ENCODE measurements at regions not wholly inside any gene's neighbourhood (a gene's known extent, or its start where the extent isn't known, plus 50 kb on each side); places are given as distances from the start of the nearest gene placed in this dataset.

- no peak for DNase-seq (ENCODE audit: low read depth in 4 of 4, low spot score in 2 of 4)
Measured at GRCh38 chrX:40282946-40283660, 185.3 kb upstream of the BCOR start.

GRCh38 chrX:40282348-40282747, 184.6 kb upstream of the BCOR start:
- no peak for DNase-seq (ENCODE audit: low read depth in 4 of 4, low spot score in 2 of 4)

- DNase-seq (ENCODE audit: low read depth in 4 of 4, low spot score in 2 of 4), result no peak
Measured at GRCh38 chrX:40281336-40282005, 183.7 kb upstream of the BCOR start.

GRCh38 chrX:40279762-40280161, 182.0 kb upstream of the BCOR start:
- DNase-seq (ENCODE audit: low read depth in 4 of 4, low spot score in 2 of 4), result no peak

- DNase-seq (ENCODE audit: low read depth in 4 of 4, low spot score in 2 of 4), result no peak
Measured at GRCh38 chrX:40279091-40279430, 181.3 kb upstream of the BCOR start.

GRCh38 chrX:40278340-40279090, 180.8 kb upstream of the BCOR start:
- no peak for DNase-seq (ENCODE audit: low read depth in 4 of 4, low spot score in 2 of 4)

GRCh38 chrX:40277672-40278071, 179.9 kb upstream of the BCOR start:
- no peak for DNase-seq (ENCODE audit: low read depth in 4 of 4, low spot score in 2 of 4)

GRCh38 chrX:40273356-40274050, 175.7 kb upstream of the BCOR start:
- no peak for DNase-seq (ENCODE audit: low read depth in 4 of 4, low spot score in 2 of 4)

GRCh38 chrX:40272776-40273175, 175.0 kb upstream of the BCOR start:
- DNase-seq (ENCODE audit: low read depth in 4 of 4, low spot score in 2 of 4), result no peak

GRCh38 chrX:40272141-40272540, 174.4 kb upstream of the BCOR start:
- DNase-seq (ENCODE audit: low read depth in 4 of 4, low spot score in 2 of 4), result no peak

DNA sequence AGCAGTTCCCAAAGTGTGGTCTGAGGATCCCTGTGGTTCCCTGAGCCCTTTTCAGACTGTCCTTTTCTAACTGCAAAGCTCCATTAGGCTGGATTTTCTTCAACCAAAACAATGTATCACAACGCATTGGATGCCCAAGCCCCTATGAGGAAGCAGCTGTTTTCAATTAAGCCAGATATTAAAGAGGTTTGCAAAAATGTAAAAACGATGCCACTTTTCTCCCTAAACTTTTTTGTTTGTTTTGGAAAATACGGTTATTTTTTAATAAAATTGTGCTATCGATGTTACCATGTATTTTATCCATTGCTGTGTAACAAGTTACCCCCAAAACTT, 170.4 kb upstream of the BCOR start:
- DNase-seq (ENCODE audit: low read depth in 4 of 4, low spot score in 2 of 4), result no peak

DNA sequence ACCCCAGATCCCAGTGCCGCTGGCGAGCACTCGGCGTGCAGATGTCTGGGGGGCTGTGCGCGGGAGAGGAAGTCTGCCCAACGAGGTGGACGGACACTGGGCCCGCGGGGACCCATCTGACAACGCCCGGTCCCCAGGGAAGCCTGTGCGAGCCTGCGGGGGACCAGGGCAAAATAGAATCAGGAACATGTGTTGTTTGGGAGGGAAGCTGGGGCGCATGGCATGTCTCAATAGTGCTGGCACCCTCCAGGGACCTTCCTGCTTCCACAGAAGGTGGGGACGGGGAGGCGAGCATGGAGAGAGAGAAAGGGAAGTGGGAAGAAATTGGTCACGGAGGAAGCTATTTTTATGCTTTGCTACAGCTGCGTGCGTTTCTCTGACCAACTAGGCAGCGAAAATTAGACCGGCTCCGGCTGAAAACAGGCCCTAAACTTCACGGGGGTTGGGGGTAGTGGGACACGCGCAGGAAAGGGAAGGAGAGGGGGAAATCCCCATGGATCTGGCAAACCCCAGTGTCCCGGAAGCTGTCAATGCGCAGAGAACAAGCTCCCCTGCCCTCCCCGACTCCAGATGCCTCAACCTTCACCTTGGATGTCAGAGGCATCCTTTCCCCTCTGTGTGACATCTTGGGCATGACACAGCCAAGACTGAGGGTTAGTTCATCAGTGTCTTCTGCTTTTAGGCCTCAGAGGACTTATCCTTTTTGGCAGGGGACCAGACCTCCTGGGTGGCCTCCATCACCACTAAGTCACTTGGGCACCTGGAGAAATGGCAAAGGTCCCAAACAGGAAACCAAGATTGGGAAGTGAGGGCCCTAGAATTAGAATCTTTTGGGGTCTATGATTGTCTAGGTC, 169.8 kb upstream of the BCOR start:
- DNase-seq (ENCODE audit: low read depth in 4 of 4, low spot score in 2 of 4), result no peak

DNA sequence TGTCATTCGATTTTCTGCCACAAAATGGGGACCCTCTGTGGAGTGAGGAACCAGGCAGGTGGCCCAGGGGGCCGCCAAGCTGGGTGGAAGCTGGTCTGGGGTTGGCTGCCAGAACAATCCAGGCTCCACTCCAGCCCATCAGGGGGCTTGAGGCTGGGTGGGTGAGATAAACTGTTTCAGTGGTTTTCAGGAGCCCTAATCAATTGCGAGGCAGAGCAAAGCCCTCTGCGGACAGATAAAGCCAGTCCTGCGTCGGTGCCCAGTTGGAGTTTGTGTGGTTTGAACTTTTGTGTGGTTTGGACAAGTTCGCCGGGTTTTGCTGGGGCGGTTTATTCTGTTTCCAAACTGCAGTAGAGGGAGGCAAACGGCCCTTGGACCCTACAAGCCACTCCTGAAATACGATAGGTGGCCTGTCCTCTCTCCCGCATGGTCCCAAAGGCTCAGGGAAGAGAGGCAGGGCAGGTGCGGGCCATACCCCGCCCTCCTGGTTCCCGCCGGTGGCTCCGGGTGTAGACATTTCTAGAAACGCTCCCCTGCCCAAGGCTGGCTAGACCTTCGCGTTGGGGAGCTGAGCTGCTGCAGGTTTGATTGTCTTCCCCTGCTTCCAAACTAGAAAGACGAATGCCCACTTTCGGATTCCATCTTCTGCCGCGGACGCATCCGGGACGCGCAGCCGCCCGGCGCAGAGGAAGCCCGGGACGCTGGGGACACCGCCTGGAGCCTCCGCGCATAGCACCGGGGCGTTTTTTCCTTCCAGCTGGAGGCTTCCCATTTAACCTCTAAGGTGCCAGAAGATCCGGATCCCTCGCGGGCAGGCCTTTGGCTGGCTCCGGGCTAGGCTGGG, 169.0 kb upstream of the BCOR start:
- DNase-seq (ENCODE audit: low read depth in 4 of 4, low spot score in 2 of 4), result peak in 2 of 4 donors; percentile 39 to 40

DNA sequence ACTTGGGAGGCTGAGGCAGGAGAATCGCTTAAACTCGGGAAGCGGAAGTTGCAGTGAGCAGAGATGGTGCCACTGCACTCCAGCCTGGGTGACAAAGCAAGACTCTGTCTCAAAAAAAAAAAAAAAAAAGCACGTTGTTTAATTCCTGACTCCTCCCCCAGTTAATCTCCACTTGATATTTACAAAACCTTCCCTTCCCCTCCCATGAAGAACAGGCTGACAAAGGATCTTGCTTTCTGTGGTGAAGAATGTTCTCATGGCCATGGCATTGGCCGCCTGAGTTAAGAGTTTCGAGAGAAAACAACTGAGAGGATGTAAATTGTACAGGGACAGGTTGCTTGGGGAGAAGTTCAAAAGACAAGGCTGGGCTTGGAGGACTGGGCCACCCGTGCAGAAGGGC, 168.2 kb upstream of the BCOR start:
- no peak for DNase-seq (ENCODE audit: low read depth in 4 of 4, low spot score in 2 of 4)

GRCh38 chrX:40263014-40263560, 165.3 kb upstream of the BCOR start:
- DNase-seq (ENCODE audit: low read depth in 4 of 4, low spot score in 2 of 4), result no peak

- DNase-seq (ENCODE audit: low read depth in 4 of 4, low spot score in 2 of 4), result peak in 2 of 4 donors; percentile 31 to 34
Measured at GRCh38 chrX:40262157-40263013, 164.6 kb upstream of the BCOR start.

DNA sequence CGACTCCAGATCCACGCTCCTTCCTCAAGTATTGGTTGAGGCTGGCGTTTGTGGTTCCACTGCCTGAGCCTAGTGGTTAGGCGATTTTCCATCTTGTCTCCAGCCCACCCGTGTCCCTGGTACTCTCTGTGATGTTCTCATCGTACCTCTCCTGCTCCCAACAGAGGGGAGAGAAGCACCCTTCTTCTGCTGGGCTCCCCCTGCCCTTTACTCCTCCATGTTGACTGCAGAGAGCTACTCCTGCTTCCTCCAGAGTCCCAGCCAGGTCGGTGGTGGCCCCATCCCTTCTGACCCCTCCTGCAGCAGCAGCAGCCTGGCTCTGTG, 164.0 kb upstream of the BCOR start:
- DNase-seq (ENCODE audit: low read depth in 4 of 4, low spot score in 2 of 4), result no peak

- DNase-seq (ENCODE audit: low read depth in 4 of 4, low spot score in 2 of 4), result no peak
Measured at GRCh38 chrX:40260146-40260747, 162.5 kb upstream of the BCOR start.
